WTC11 (cell line): ENCODE measurements at regions not wholly inside any gene's neighbourhood (a gene's known extent, or its start where the extent isn't known, plus 50 kb on each side); places are given as distances from the start of the nearest gene placed in this dataset.
A peak's percentile ranks its signal among the peaks of the same experiment; 100 is the strongest.

Experiments
- ATAC-seq: fragments of 200-7000 bp; cut with Tn5 transposase; 2 replicates; pipeline ENCODE4 v1.10.0; 2021; ENCODE audit warnings: mild to moderate bottlenecking, moderate library complexity
- CTCF ChIA-PET: fragments of 300-600 bp; sonication (Branson Sonifier 250); formaldehyde crosslinking; loops from one replicate; lab custom pipeline; 2021; ENCODE audit warnings: antibody characterized with exemption; lab: Charles Lee
- POLR2A ChIA-PET: fragments of 350-600 bp; sonication (Branson Sonifier 250); formaldehyde crosslinking; loops from one replicate; lab custom pipeline; 2021; ENCODE audit warnings: antibody characterized with exemption; lab: Charles Lee
- DNase-seq: peaks from one replicate; pipeline ENCODE4 v3.0.0; 2021; ENCODE audit warnings: low spot score
- H3K27ac Mint-ChIP-seq: 2 replicates; pipeline ENCODE4 v1.8.0; 2021; ENCODE audit warnings: mixed read lengths
- H3K27me3 Mint-ChIP-seq: 2 replicates; pipeline ENCODE4 v1.8.0; 2021; ENCODE audit warnings: low read depth, mild to moderate bottlenecking, moderate library complexity, mixed read lengths
- H3K36me3 Mint-ChIP-seq: 2 replicates; pipeline ENCODE4 v1.8.0; 2021; ENCODE audit warnings: mixed read lengths
- H3K4me1 Mint-ChIP-seq: 2 replicates; pipeline ENCODE4 v1.8.0; 2022; ENCODE audit warnings: mixed read lengths
- H3K4me3 Mint-ChIP-seq: 2 replicates; pipeline ENCODE4 v1.8.0; 2021; ENCODE audit warnings: mild to moderate bottlenecking, moderate library complexity, mixed read lengths
- H3K9me3 Mint-ChIP-seq: 2 replicates; pipeline ENCODE4 v1.8.0; 2021; ENCODE audit warnings: mixed read lengths
- ATF1 ChIP-seq: sonication (generic); formaldehyde crosslinking; IDR thresholded peaks from 2 replicates; pipeline ENCODE4 v1.8.1; 2023; ENCODE audit warnings: mild to moderate bottlenecking, moderate library complexity, missing genetic modification reagents
- ELF4 ChIP-seq: sonication (generic); formaldehyde crosslinking; IDR thresholded peaks from 2 replicates; pipeline ENCODE4 v1.8.1; 2022; ENCODE audit warnings: low read depth, mild to moderate bottlenecking, moderate library complexity, missing genetic modification reagents
- FOXJ3 ChIP-seq: sonication (generic); formaldehyde crosslinking; IDR thresholded peaks from 2 replicates; pipeline ENCODE4 v1.9.0; 2021; ENCODE audit warnings: missing genetic modification reagents, mild to moderate bottlenecking, borderline replicate concordance
- FOXK1 ChIP-seq: sonication (generic); formaldehyde crosslinking; IDR thresholded peaks from 2 replicates; pipeline ENCODE4 v1.8.0; 2022; ENCODE audit warnings: mild to moderate bottlenecking, moderate library complexity, missing genetic modification reagents
- FOXP1 ChIP-seq: sonication (generic); formaldehyde crosslinking; IDR thresholded peaks from 2 replicates; pipeline ENCODE4 v1.8.0; 2022; ENCODE audit warnings: missing genetic modification reagents, mild to moderate bottlenecking, moderate library complexity, borderline replicate concordance
- GRHL2 ChIP-seq: fragments of 250-450 bp; sonication (Bioruptor Pico); IDR thresholded peaks from 2 replicates; pipeline ENCODE4 v1.8.0; 2022; ENCODE audit warnings: mild to moderate bottlenecking, moderate library complexity; ENCODE audit not compliant: insufficient replicate concordance, severe bottlenecking
- HMGA2 ChIP-seq: fragments of 250-450 bp; sonication (Bioruptor Pico); IDR thresholded peaks from 2 replicates; pipeline ENCODE4 v1.4.0; 2021; ENCODE audit warnings: mild to moderate bottlenecking, moderate library complexity
- IRF2 ChIP-seq: sonication (generic); formaldehyde crosslinking; IDR thresholded peaks from 2 replicates; pipeline ENCODE4 v1.8.0; 2022; ENCODE audit warnings: low read depth, missing genetic modification reagents, borderline replicate concordance
- KAT7 ChIP-seq: sonication (generic); formaldehyde crosslinking; IDR thresholded peaks from 2 replicates; pipeline ENCODE4 v1.8.1; 2023; ENCODE audit warnings: missing genetic modification reagents, mild to moderate bottlenecking, borderline replicate concordance
- NFE2L1 ChIP-seq: sonication (generic); formaldehyde crosslinking; IDR thresholded peaks from 2 replicates; pipeline ENCODE4 v1.8.1; 2023; ENCODE audit warnings: missing genetic modification reagents
- NR3C1 ChIP-seq: sonication (generic); formaldehyde crosslinking; conservative IDR thresholded peaks from 2 replicates; pipeline ENCODE4 v1.8.1; 2023; ENCODE audit warnings: low read depth, mild to moderate bottlenecking, missing genetic modification reagents
- OVOL2 ChIP-seq: fragments of 250-450 bp; sonication (Bioruptor Pico); IDR thresholded peaks from 2 replicates; pipeline ENCODE4 v1.9.0; 2021; ENCODE audit warnings: mild to moderate bottlenecking, borderline replicate concordance
- ZBTB21 ChIP-seq: sonication (generic); formaldehyde crosslinking; IDR thresholded peaks from 2 replicates; pipeline ENCODE4 v1.8.1; 2023; ENCODE audit warnings: mild to moderate bottlenecking, missing genetic modification reagents, borderline replicate concordance
- ZNF416 ChIP-seq: fragments of 250-450 bp; sonication (Bioruptor Pico); IDR thresholded peaks from 2 replicates; pipeline ENCODE4 v1.9.0; 2021; ENCODE audit warnings: mild to moderate bottlenecking, inconsistent platforms
- TF ChIP-seq, protein P1 (sequence below): sonication (generic); formaldehyde crosslinking; IDR thresholded peaks from 2 replicates; pipeline ENCODE4 v1.8.0; 2022; ENCODE audit warnings: mild to moderate bottlenecking, missing genetic modification reagents
- TF ChIP-seq, protein P2 (sequence below): sonication (generic); formaldehyde crosslinking; IDR thresholded peaks from 2 replicates; pipeline ENCODE4 v1.8.0; 2023; ENCODE audit warnings: missing genetic modification reagents, mild to moderate bottlenecking, borderline replicate concordance
- TF ChIP-seq, protein P3 (sequence below): sonication (generic); formaldehyde crosslinking; IDR thresholded peaks from 2 replicates; pipeline ENCODE4 v1.8.0; 2023; ENCODE audit warnings: mild to moderate bottlenecking, missing genetic modification reagents
- TF ChIP-seq, protein P4 (sequence below): sonication (generic); formaldehyde crosslinking; conservative IDR thresholded peaks from 2 replicates; pipeline ENCODE4 v1.8.1; 2022; ENCODE audit warnings: mild to moderate bottlenecking, missing genetic modification reagents
- TF ChIP-seq, protein P5 (sequence below): sonication (generic); formaldehyde crosslinking; IDR thresholded peaks from 2 replicates; pipeline ENCODE4 v1.8.1; 2023; ENCODE audit warnings: mild to moderate bottlenecking, missing genetic modification reagents
- TF ChIP-seq, protein P6 (sequence below): sonication (generic); formaldehyde crosslinking; IDR thresholded peaks from 2 replicates; pipeline ENCODE4 v1.8.1; 2022; ENCODE audit warnings: missing genetic modification reagents, borderline replicate concordance

DNA sequence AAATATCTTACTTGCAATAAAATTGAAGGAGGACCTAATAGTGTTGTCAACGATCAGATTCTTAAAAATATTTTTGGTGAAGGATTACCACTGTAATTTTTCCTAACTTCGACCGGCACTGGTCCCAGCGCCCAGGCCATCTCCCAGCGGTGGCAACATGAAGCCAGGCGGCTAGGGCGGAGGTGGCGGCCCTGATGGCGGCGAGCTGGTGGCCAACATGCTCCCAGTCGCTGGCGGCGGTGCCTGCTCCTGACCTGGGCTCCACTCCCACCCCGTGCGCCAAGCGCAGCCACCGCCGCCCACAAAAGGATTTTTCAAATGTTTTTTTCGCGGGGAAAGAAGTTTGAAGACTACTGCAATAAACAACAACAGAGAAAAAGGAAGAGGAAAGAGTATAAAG is 56.5 kb upstream of the B3GALNT1 start:
- CTCF ChIA-PET, result no interaction called here
- no peak for ATAC-seq
- H3K4me1 Mint-ChIP-seq, result no peaks in the 10 kb centered on the region
- H3K27ac Mint-ChIP-seq, result no peak overlapping the region
- H3K27me3 Mint-ChIP-seq, result no peaks in the 10 kb centered on the region
- no peak for TF ChIP-seq NFE2L1 (CRISPR knock-in tag)
- TF ChIP-seq ATF1 (CRISPR knock-in tag), result no peak
- TF ChIP-seq KAT7 (CRISPR knock-in tag), result no peak
- no peak for TF ChIP-seq GRHL2 (CRISPR knock-in tag)
- TF ChIP-seq, protein P1, sequence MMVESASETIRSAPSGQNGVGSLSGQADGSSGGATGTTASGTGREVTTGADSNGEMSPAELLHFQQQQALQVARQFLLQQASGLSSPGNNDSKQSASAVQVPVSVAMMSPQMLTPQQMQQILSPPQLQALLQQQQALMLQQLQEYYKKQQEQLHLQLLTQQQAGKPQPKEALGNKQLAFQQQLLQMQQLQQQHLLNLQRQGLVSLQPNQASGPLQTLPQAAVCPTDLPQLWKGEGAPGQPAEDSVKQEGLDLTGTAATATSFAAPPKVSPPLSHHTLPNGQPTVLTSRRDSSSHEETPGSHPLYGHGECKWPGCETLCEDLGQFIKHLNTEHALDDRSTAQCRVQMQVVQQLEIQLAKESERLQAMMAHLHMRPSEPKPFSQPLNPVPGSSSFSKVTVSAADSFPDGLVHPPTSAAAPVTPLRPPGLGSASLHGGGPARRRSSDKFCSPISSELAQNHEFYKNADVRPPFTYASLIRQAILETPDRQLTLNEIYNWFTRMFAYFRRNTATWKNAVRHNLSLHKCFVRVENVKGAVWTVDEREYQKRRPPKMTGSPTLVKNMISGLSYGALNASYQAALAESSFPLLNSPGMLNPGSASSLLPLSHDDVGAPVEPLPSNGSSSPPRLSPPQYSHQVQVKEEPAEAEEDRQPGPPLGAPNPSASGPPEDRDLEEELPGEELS (CRISPR knock-in tag), result no peak
- TF ChIP-seq OVOL2 (CRISPR knock-in tag), result no peak
- H3K36me3 Mint-ChIP-seq, result peaks cover 13% of the 10 kb centered on the region
- no peak overlapping the region for H3K4me3 Mint-ChIP-seq
- no peak for DNase-seq
- H3K9me3 Mint-ChIP-seq, result peaks cover 27% of the 10 kb centered on the region
- POLR2A ChIA-PET, result no interaction called here

DNA sequence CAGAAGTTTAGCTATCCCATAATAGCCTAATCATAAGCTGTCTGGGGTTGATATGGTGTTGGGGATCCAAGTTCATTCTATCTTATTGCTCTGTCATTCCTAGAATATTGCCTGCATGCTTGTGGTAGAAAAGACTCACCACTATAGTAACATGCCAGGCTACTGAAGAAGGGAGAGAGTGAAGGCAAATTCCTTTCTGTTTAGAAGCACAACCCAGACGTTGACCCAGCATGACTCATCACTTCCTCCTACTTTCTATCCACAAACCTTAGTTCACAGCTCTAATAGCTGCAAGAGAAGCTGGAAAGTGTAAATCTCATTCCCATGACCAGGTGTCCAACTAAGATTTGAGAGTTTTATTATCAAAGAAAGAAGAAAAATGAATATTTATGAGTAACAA is 57.8 kb upstream of the NMD3 start:
- H3K4me3 Mint-ChIP-seq, result no peak overlapping the region
- H3K9me3 Mint-ChIP-seq, result peaks cover 27% of the 10 kb centered on the region
- POLR2A ChIA-PET, result no interaction called here
- DNase-seq, result no peak
- H3K27ac Mint-ChIP-seq, result no peak overlapping the region
- H3K36me3 Mint-ChIP-seq, result peaks cover 13% of the 10 kb centered on the region
- no peaks in the 10 kb centered on the region for H3K27me3 Mint-ChIP-seq
- peak; percentile 39; the same call in 1 of the 2 replicates for ATAC-seq
- CTCF ChIA-PET, result no interaction called here
- no peaks in the 10 kb centered on the region for H3K4me1 Mint-ChIP-seq
- TF ChIP-seq IRF2, result no peak
- no peak for TF ChIP-seq ZBTB21
- TF ChIP-seq, protein P2, sequence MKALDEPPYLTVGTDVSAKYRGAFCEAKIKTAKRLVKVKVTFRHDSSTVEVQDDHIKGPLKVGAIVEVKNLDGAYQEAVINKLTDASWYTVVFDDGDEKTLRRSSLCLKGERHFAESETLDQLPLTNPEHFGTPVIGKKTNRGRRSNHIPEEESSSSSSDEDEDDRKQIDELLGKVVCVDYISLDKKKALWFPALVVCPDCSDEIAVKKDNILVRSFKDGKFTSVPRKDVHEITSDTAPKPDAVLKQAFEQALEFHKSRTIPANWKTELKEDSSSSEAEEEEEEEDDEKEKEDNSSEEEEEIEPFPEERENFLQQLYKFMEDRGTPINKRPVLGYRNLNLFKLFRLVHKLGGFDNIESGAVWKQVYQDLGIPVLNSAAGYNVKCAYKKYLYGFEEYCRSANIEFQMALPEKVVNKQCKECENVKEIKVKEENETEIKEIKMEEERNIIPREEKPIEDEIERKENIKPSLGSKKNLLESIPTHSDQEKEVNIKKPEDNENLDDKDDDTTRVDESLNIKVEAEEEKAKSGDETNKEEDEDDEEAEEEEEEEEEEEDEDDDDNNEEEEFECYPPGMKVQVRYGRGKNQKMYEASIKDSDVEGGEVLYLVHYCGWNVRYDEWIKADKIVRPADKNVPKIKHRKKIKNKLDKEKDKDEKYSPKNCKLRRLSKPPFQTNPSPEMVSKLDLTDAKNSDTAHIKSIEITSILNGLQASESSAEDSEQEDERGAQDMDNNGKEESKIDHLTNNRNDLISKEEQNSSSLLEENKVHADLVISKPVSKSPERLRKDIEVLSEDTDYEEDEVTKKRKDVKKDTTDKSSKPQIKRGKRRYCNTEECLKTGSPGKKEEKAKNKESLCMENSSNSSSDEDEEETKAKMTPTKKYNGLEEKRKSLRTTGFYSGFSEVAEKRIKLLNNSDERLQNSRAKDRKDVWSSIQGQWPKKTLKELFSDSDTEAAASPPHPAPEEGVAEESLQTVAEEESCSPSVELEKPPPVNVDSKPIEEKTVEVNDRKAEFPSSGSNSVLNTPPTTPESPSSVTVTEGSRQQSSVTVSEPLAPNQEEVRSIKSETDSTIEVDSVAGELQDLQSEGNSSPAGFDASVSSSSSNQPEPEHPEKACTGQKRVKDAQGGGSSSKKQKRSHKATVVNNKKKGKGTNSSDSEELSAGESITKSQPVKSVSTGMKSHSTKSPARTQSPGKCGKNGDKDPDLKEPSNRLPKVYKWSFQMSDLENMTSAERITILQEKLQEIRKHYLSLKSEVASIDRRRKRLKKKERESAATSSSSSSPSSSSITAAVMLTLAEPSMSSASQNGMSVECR, result no peak
- no peak for TF ChIP-seq ELF4 (CRISPR knock-in tag)
- TF ChIP-seq, protein P1 (CRISPR knock-in tag), result no peak
- no peak for TF ChIP-seq HMGA2 (CRISPR knock-in tag)
- TF ChIP-seq NR3C1 (CRISPR knock-in tag), result no peak
- no peak for TF ChIP-seq FOXJ3 (CRISPR knock-in tag)
- no peak for TF ChIP-seq FOXK1 (CRISPR knock-in tag)
- TF ChIP-seq, protein P3, sequence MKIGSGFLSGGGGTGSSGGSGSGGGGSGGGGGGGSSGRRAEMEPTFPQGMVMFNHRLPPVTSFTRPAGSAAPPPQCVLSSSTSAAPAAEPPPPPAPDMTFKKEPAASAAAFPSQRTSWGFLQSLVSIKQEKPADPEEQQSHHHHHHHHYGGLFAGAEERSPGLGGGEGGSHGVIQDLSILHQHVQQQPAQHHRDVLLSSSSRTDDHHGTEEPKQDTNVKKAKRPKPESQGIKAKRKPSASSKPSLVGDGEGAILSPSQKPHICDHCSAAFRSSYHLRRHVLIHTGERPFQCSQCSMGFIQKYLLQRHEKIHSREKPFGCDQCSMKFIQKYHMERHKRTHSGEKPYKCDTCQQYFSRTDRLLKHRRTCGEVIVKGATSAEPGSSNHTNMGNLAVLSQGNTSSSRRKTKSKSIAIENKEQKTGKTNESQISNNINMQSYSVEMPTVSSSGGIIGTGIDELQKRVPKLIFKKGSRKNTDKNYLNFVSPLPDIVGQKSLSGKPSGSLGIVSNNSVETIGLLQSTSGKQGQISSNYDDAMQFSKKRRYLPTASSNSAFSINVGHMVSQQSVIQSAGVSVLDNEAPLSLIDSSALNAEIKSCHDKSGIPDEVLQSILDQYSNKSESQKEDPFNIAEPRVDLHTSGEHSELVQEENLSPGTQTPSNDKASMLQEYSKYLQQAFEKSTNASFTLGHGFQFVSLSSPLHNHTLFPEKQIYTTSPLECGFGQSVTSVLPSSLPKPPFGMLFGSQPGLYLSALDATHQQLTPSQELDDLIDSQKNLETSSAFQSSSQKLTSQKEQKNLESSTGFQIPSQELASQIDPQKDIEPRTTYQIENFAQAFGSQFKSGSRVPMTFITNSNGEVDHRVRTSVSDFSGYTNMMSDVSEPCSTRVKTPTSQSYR, result no peak
- TF ChIP-seq, protein P4, sequence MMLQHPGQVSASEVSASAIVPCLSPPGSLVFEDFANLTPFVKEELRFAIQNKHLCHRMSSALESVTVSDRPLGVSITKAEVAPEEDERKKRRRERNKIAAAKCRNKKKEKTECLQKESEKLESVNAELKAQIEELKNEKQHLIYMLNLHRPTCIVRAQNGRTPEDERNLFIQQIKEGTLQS (CRISPR knock-in tag), result no peak
- TF ChIP-seq, protein P5, sequence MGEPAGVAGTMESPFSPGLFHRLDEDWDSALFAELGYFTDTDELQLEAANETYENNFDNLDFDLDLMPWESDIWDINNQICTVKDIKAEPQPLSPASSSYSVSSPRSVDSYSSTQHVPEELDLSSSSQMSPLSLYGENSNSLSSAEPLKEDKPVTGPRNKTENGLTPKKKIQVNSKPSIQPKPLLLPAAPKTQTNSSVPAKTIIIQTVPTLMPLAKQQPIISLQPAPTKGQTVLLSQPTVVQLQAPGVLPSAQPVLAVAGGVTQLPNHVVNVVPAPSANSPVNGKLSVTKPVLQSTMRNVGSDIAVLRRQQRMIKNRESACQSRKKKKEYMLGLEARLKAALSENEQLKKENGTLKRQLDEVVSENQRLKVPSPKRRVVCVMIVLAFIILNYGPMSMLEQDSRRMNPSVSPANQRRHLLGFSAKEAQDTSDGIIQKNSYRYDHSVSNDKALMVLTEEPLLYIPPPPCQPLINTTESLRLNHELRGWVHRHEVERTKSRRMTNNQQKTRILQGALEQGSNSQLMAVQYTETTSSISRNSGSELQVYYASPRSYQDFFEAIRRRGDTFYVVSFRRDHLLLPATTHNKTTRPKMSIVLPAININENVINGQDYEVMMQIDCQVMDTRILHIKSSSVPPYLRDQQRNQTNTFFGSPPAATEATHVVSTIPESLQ, result no peak
- no peak for TF ChIP-seq FOXP1 (CRISPR knock-in tag)
- TF ChIP-seq, protein P6, sequence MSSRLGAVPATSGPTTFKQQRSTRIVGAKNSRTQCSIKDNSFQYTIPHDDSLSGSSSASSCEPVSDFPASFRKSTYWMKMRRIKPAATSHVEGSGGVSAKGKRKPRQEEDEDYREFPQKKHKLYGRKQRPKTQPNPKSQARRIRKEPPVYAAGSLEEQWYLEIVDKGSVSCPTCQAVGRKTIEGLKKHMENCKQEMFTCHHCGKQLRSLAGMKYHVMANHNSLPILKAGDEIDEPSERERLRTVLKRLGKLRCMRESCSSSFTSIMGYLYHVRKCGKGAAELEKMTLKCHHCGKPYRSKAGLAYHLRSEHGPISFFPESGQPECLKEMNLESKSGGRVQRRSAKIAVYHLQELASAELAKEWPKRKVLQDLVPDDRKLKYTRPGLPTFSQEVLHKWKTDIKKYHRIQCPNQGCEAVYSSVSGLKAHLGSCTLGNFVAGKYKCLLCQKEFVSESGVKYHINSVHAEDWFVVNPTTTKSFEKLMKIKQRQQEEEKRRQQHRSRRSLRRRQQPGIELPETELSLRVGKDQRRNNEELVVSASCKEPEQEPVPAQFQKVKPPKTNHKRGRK (CRISPR knock-in tag), result no peak
- no peak for TF ChIP-seq ZNF416
